ENCODE measurements at regions not wholly inside any gene's neighbourhood (a gene's known extent, or its start where the extent isn't known, plus 50 kb on each side); places are given as distances from the start of the nearest gene placed in this dataset.

GRCh38 chr2:19671916-19672315 is 229.9 kb downstream of the TTC32 start:
- TF ChIP-seq ZBTB21 (tag by site-specific recombination; IDR thresholded peaks at IDR 0.05) (no peak), CTCF (tag by site-specific recombination; IDR thresholded peaks at IDR 0.05) (no peak), ZNF561 (tag by site-specific recombination; IDR thresholded peaks at IDR 0.05; ENCODE audit: borderline replicate concordance) (no peak), SP2 (tag by site-specific recombination; IDR thresholded peaks at IDR 0.05) (no peak), ZNF544 (tag by site-specific recombination; IDR thresholded peaks at IDR 0.05) (no peak), SP3 (tag by site-specific recombination; IDR thresholded peaks at IDR 0.05) (no peak), HOXD13 (CRISPR knock-in tag; IDR thresholded peaks at IDR 0.05; ENCODE audit: borderline replicate concordance) (no peak), ZNF707 (tag by site-specific recombination; IDR thresholded peaks at IDR 0.05) (no peak)
